Daoy (cell line): ENCODE measurements at regions not wholly inside any gene's neighbourhood (a gene's known extent, or its start where the extent isn't known, plus 50 kb on each side); places are given as distances from the start of the nearest gene placed in this dataset.

ENCODE experiments used
- DNase-seq: peaks from one replicate; pipeline ENCODE4 v3.0.0-alpha.2; 2015; ENCODE audit warnings: low read depth

DNA sequence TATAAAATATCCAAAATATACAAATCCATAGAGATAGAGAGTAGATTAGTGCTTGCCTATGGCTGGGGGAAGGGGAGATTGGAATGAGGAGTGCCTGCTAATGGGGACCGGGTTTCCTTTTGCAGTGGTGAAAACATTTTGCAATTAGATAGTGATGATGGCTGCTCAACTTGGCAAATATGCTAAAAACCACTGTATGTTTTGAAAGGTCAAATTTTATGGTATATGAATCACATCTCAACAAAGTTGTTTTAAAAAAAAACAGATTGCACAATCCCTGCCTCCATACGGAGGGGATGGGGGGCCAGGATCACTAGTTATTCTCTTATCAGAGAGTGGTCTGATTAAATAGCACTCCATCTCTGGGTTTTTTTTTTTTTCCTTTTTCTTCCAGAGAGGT lies 76.9 kb upstream of the RIPOR2 start:
- peak; percentile 62 for DNase-seq

DNA sequence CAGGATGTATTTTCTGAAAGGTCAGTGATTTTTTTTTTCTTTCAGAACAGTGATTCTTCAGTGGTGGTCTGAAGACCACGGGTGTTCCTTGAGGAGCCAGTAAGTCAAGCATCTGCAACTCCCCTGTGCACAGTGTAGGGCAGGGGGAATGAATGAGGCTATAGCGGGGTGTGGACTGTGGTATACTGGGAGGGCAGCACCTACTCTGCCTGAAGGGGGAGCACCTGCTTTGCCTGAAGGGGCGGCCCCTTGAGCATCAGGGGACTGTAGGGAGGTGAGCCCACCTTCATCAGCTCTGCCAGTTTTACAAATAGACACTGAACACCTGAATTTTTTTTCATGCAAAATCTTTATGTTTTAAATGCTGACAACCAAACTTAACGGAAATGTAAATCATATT lies 77.5 kb upstream of the RIPOR2 start:
- DNase-seq, result no peak

DNA sequence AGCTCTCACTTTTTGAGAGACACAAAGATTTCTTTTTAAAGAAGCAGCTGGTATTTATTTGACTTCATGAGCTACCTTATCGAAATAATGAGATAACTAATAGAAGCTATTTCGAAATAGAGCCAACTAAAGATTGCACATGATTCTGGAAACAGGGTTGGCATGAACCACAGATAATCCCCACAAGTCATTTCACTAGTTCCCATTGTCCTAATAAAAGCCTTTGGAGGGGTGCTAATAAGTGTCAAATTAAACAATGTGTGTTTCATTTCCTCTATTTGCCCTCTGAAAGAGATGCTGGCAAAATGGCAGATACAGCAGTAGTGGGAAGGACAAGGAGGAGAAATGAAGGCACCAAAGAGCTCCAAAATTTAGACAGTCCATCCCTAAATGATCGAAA lies 78.6 kb upstream of the RIPOR2 start:
- DNase-seq, result no peak

DNA sequence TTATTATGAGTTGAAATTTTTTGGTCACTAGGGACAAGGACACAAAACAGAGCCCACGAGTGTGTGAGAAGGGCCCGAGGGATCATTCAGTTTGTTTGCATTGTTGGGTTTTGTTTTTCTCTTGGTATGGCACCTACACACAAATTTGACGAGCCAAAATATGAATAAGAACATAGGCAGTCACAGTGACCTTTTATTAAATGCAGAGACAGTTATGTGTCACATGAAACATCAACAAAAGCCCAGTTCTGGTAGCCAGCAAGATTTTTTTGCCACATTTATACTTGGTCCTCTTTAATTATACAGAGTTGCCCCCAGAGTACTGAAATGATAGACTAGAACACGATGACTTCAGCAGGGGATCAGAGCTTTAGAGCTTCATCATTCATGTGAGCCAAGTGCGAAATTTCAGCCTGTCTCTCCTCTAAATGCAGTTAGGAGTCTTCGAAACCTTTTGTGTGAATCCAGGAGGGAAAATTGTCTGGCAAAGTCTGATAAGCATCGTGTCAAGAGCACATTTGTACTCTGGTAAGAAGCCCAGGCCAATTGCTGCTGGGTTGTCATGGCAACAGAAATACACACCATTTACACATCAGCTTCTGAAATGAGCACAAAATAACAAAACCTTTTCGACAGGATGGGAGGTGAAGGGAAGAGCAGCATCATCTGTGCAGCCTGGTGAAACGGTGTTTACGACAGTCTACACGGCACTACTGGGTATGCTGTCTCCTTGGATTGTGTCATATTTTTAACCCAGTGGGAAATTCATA lies 79.2 kb upstream of the RIPOR2 start:
- peak; percentile 51 for DNase-seq

DNA sequence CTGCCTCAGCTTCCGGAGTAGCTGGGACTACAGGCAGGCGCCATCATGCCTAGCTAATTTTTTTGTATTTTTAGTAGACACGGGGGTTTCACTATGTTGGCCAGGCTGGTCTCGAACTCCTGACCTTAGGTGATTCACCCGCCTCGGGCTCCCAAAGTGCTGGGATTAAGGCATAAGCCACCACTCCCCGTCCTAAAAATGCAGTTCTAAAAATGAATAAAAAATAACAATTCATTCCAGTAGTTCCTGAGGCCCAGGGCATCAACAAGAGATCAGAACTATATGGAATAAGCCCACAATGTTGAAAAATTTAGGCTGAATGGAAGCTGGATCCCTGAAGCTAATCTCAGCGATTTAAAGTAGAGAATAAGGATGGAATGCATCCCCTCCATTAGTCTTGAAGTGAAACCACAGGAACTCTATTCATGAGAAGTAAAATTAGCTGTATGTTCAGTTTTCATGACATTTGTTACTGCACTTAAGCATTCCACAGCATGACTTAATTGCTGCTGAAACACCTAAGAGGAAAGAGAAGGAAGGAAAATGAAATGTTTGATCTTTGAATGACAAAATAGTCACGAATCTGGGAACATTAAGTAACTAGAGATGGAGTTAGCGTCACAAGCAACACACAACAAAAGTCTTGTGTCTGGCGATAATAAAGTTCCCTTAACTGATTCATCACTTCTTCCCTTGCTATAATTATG lies 80.4 kb upstream of the RIPOR2 start:
- no peak for DNase-seq

DNA sequence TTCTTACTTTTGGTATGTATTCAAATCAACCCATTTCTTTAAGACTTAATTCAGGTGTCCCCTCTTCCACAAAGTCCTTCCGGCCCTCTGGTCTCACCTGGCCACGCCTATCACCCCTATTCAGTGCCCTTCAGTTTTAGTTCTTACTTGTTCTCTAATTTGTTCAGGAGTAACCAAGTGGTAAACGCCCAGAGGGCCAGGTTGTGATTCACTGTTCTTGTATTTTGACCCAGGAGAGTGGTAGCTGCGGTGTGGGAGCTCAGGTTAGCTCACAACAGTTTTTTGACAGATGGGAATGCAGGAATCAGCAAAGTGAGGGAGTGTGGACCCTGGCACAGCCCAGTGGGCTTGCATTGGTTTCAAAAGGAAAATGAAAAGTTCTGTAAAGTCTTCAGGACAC lies 81.7 kb upstream of the RIPOR2 start:
- peak; percentile 53 for DNase-seq

DNA sequence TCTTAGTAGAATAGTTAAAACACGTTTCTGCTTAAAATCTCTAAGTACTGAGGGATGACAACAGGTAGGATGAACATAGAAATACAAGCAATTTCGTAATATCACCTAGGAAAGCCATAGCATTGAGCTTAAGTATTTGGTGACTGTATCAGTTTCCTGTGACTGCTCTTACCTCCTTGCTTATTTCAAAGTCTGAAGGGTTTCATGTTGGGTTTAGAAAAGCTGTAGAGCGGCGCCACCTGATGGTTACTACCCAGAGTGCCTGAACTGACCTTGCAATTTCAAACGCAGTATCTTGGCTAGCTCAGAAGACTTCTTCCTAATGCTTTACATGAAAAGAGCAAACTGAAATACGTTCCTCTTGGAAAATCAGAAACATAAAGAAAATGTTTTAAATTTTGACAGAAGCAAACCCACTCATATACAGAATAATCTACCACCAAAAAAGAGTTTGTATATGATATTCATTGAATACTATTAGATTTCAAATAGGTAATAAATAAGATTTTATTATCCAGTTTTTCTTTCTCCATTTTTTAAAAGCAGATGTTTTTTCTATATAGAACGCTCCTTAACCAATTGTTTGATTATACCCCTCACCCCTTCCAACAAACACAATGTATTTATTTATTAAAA lies 82.3 kb upstream of the RIPOR2 start:
- DNase-seq, result peak; percentile 77

DNA sequence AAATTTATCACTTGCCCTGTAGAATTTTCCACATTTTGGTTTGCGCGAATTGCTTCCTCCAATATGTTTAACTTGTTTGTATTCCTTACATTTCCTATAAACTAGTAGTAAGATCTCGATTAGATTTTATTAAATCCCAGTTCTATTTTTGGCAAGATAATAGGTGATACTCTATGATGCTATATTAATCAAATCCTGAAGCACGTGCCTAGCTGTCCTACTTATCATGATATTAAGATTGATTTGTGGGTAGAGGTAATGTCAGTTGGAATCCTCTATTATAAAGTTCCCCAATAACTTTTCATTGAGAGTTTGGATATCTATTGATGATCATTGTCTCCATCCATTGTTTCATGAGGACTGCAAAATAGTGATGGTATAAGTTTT lies 82.8 kb upstream of the RIPOR2 start:
- DNase-seq, result no peak

DNA sequence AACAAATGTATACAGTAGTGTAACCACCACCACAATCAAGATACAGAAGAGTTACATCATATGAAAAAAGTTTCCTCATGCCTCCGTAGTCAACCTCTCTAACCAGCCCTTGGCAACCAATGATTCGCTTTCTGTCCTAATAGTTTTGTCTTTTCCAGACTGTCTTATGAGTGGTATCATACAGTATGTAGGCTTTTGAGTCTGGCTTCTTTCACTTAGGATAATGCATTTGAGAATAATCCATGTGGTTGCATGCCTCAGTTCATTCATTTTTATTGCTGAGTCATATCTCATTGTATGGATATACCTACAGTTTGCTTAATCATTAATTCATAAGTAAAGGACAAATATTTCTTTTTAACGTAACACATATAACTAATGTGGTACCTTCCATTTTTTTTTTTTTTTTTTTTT lies 86.4 kb upstream of the RIPOR2 start:
- no peak for DNase-seq

DNA sequence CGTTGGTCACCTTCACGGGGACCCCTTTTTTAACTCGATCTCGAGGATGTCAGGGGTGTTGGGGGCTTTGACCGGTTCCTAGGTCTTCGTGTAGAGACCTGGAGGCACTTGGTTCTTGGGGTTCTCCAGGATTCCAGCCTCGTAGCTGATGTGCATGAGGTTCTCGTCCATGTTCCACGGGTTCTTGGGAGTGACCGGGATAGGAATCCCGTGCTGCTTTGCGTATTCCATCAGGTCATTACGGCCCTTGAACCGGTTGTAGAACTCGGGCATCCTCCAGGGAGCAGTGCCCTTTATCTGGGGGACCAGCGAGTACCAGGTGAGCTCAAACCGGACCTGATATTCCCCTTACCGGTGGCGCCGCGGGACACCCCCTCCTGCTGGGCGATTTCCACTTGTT lies 88.0 kb upstream of the RIPOR2 start:
- no peak for DNase-seq

DNA sequence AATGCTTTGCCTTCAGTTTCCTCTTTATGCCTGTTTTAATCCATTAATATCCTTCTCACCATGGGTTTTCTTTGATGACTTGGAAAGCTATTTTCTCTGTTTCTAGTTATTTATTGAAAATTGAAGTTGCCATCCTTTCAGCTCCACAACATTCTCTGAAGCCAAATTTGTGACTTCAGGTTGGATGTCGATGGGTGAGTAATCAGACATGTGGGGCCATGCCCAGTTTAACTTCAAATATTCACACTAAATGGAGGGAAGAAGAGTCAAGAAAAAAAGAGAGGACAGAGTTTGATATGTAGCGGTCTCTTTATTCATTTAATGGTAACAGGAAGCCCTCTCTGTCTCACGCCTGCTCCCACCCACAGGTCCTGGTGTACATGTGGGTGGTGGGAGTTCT lies 89.1 kb upstream of the RIPOR2 start:
- no peak for DNase-seq

DNA sequence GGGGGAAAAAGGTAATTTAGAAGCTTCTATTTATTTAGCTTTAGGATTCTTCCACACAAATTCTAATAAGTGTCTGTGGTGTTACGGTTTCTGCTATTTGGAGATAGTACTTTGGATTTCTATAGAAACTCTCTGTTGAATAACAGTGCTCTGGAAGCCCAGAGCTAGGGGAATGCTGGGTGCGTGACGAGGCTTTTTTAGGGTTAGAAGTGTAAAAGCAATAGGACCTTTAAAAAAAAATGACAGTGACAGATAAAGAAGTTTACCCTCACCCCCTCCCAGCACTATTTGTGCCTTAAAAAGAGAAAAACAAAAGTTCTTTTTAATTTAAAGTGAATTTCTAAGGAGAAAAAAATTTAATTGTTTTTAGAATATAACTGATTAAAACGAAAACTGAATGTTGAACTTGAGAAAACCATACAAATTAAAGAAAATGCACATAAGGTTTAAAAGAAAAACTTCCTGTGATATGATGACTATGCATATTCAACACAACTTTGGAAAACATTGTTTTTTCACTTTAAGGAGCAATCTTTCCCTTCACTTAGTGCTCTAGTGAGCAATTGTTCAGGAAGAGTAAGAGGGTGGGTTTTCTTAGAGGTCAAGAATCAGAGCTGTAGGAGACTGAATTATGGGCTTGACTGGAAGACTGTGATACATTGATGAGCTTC lies 89.6 kb upstream of the RIPOR2 start:
- DNase-seq, result no peak

DNA sequence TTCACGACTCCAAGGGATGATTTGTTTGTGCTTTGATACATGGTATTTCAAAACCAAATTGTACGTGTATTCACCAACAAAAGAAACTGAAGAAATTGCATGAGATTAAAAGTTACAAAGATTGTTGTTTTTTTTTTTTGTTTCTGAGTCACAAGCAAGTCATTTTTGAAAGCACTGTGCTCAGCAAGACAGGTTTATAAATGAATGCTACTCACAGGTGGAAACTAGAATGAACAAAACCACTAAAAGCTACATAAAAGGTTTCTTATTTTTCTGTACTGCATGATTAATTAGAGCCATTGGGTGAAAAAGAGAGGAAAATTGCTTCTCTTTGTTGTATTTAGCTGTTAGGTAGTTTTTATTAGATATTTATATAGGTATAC lies 90.2 kb upstream of the RIPOR2 start:
- DNase-seq, result no peak

DNA sequence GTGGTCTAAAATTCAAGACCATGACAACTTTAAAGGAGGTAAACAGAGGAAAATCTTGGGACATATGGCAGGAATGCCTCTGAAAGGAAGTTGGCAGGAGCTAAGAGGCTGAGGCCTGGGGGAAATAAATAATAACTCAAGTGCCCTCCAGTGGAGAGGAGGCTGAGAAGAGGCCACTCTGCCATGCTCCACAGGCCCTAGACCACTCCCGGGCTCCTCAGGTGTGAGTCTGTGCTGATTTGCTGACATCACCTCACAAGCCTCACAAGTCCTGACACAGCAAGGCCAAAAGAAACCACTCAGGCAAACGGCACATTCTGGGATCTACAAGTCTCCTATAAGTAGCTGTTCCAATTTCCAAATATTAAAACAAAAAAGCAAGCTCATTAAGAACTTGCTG lies 91.0 kb upstream of the RIPOR2 start:
- DNase-seq, result no peak

DNA sequence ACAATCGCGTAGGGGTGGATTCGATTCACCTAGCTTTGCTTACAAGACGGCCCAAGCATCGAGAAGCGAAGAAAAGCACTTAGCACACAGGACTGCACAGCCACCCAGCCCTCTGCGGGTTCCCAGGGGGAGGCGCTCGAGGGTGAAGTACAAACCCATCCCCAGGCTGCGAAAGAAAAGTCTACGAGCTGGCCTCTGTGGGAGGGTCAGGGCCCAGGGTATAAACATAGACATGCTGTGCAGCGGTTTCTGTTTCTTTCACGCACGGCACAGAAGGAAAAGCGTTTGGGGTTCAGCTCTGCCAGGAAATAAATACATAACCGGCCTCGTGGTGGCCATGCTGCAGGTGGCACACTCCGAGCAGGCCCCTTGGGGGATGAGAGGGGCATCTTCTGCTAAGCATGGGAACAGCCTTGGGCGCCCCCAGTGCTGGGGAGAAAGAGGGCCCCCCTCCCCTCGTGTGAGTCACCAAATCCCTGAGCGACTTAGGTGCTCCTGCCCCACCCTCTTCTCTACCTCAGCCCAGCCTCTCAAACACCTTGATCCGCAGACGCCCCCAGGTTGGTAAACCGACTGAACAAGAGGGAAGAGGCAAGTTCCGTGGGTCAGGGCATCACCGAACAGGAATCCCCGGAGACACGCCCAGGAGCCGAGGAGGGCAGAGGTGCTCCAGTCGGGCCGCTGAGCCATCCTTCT lies 91.6 kb upstream of the RIPOR2 start:
- no peak for DNase-seq

DNA sequence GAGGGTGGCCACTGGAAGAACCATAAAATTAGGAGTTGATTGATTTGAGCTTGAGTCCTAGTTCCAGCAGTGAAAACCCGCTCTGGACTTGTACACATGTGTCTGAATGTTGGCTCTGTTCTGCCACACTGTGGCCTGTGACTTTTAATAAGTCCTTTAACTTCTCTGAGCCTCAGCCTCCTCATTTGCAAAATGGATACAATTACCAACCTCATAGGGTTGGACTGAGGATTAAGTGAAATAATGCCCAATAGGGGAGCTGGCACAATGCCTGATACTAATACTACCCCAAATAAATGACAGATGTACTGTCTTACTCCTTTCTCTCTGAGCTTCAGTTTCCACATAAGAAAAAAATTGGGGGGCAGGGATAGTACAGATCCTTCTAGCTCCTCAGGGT lies 92.6 kb upstream of the RIPOR2 start:
- no peak for DNase-seq

DNA sequence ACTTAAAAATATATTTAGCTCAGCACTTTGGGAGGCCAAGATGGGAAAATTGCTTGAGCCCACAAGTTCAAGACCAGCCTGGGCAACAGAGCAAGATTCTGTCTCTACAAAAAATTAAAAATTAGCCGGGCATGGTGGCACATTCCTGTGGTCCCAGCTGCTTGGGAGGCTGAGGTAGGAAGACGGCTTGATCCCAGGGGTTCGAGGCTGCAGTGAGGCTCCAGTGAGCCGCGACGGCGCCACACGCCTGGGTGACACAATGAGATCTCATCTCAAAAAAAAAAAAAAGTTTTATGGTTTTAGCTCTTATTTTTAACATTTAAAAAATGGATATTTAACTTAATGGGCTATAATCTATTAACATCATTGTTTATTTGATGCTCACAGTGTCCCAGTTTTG lies 97.2 kb upstream of the RIPOR2 start:
- DNase-seq, result no peak

DNA sequence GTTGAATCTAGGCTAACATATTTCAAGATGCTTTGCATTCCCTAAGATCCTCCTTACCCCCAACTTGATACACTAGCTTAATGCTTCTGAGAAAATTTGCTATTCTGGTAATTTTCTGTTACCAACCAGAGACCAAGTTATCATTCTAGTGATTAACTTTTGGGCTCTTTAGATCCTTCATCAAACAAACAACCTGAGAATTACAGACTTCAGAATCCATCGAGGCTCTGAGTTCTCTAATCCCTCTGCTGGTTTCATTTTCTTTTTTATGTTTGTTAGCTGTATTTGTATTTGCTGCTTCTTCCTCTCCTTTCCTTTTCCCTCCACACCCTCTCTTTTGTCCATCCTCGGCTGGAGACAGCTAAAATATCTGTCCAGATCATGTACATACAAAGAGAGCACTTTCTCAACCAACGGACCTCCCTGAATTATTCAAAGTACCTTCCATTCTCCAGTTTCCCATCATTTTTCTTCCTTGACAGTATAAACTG lies 98.7 kb upstream of the RIPOR2 start:
- no peak for DNase-seq

DNA sequence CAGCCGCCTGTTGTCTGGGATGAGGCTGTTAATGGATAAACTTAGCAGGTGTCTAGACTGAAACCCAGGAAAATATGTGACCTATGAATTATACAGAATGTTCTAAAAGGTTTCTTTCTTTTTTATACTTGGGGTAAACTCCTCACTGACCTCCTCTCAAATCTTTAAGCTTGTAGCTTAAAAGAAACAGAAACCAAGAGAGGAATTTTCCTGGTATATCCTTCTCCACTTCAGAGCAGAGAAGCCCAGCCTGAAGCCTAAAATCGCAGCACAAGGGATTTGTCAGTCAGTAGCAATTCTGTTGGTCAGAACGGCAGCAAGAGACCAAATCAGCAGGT lies 99.4 kb upstream of the RIPOR2 start:
- no peak for DNase-seq

DNA sequence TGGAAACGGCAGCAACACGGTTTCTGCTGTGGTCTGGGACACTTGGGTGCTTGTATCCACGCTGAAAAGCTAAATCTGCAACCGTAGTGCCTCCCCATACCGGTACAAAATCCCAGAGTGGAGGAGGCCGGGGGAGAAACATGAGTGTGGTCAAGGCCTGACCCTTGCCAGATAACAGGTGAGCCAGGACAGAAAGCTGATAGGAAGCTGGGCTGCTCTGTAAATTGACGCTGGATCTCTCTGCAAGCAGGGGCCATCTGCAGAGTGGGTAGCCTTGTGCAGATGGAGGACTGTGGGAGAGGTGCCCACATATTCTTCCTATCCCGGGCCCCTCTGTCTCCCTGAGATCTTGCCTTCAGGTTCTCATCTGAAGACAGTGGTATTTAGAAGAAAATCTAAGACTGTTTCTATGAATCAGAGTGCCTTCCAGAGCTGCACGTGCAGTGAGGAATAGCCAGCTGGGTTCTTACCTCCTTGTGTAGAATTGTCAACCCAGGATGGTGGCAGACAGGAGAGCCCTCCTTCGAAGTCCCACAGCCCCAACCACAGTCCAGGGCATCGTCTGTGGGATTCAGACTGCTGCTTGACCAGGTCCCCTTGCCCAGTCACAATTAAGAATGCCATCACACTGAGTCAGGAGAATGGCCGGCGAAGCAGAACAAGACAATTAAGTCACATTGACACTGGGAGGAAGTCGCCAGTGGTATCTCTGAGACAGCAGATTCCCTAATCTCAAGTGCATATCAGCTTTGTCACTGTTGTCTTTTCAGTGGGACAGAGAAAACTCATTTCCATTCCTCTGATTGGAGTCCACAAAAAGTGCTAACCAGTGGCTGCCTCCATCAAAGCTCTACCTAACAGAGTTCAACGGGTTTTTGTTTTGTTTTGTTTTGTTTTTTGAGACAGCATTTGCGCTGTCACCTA lies 100.0 kb upstream of the RIPOR2 start:
- DNase-seq, result no peak

DNA sequence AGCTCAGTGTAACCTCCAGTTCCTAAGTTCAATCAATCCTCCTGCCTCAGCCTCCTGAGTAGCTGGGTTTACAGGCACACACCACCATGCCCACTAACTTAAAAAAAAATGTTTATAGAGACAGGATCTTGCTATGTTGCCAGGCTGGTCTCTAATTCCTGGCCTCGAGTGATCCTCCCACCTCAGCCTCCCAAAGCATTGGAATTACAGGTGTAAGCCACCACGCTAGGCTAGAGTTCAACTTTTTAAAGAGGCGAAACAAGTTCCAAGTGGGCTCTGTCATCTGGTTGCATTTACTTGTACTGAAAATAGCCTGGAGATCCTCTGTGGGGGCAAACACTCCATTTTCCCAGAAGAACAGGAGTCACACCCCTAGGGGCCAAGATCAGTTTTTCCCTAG lies 100.7 kb upstream of the RIPOR2 start:
- DNase-seq, result no peak
